SK-N-SH (cell line): ENCODE measurements at regions not wholly inside any gene's neighbourhood (a gene's known extent, or its start where the extent isn't known, plus 50 kb on each side); places are given as distances from the start of the nearest gene placed in this dataset.
A peak's percentile ranks its signal among the peaks of the same experiment; 100 is the strongest.

Experiments used
- CTCF ChIA-PET: fragments of 300-600, 350-600 bp; formaldehyde crosslinking; extraction: SDS; loops from one replicate; lab custom pipeline; 2021; lab: Yijun Ruan, JAX
- POLR2A ChIA-PET: fragments of 350-600 bp; sonication (Branson Sonifier 250); formaldehyde crosslinking; extraction: SDS; loops from one replicate; lab custom pipeline; 2020; ENCODE audit warnings: antibody characterized with exemption, inconsistent platforms; lab: Yijun Ruan, JAX
- DNase-seq: peaks from one replicate; pipeline ENCODE4 v3.0.0; 2012
- H2AFZ ChIP-seq: fragments of 200-600 bp; sonication (generic); 2 replicates; pipeline ENCODE4 v1.8.1; 2016; ENCODE audit warnings: antibody characterized with exemption, mild to moderate bottlenecking, low read depth
- H3F3A ChIP-seq: fragments of 200-600 bp; sonication (generic); replicated peaks from 2 replicates; pipeline ENCODE3; 2016; ENCODE audit warnings: antibody characterized with exemption, mild to moderate bottlenecking; ENCODE audit not compliant: insufficient read depth
- H3K27ac ChIP-seq, 2 experiments: fragments of 200-500 bp in 1 of 2; fragments of 200-600 bp in 1 of 2; sonication (Bioruptor generic) in 1 of 2; sonication (generic), shearing (Covaris generic) in 1 of 2; 2 replicates each; pipeline versions ENCODE4 v1.5.1 to v1.6.1; 2014 to 2016; ENCODE audit warnings: low read depth in 2 of 2, inconsistent platforms in 1 of 2, low read length in 1 of 2, mild to moderate bottlenecking in 1 of 2, mixed read lengths in 1 of 2
- H3K27me3 ChIP-seq: fragments of 200-600 bp; sonication (generic), shearing (Covaris generic); 2 replicates; pipeline ENCODE4 v1.6.1; 2016; ENCODE audit warnings: mixed run types; ENCODE audit not compliant: insufficient read depth
- H3K36me3 ChIP-seq, 2 experiments: fragments of 200-500 bp in 1 of 2; fragments of 200-600 bp in 1 of 2; sonication (Bioruptor generic) in 1 of 2; sonication (generic) in 1 of 2; replicated peaks in 1 of 2; 2 replicates each; pipeline versions ENCODE3 to v1.5.1; 2014 to 2016; ENCODE audit warnings: low read length in 1 of 2, mild to moderate bottlenecking in 1 of 2; ENCODE audit not compliant: insufficient read depth in 2 of 2, control insufficient read depth in 1 of 2
- H3K4me1 ChIP-seq, 2 experiments: fragments of 200-500 bp in 1 of 2; fragments of 200-600 bp in 1 of 2; sonication (Bioruptor generic) in 1 of 2; sonication (generic), shearing (Covaris generic) in 1 of 2; 2 replicates each; pipeline versions ENCODE4 v1.5.1 to v1.6.1; 2014 to 2016; ENCODE audit warnings: low read depth in 1 of 2, low read length in 1 of 2, mixed run types in 1 of 2; ENCODE audit not compliant: insufficient read depth in 2 of 2, control insufficient read depth in 1 of 2
- H3K4me2 ChIP-seq: fragments of 200-600 bp; sonication (generic), shearing (Covaris generic); 2 replicates; pipeline ENCODE4 v1.6.1; 2017; ENCODE audit warnings: mixed run types
- H3K4me3 ChIP-seq, 2 experiments: fragments of 200-500 bp in 1 of 2; fragments of 200-600 bp in 1 of 2; sonication (Bioruptor generic) in 1 of 2; sonication (generic), shearing (Covaris generic) in 1 of 2; 2 replicates each; pipeline versions ENCODE4 v1.5.1 to v1.8.1; 2014 to 2016; ENCODE audit warnings: low read depth in 2 of 2, inconsistent platforms in 1 of 2, low read length in 1 of 2, mild to moderate bottlenecking in 1 of 2, mixed read lengths in 1 of 2, moderate library complexity in 1 of 2
- H3K79me2 ChIP-seq: fragments of 200-600 bp; sonication (generic); 2 replicates; pipeline ENCODE4 v1.8.1; 2017; ENCODE audit warnings: mild to moderate bottlenecking; ENCODE audit not compliant: insufficient read depth
- H3K9ac ChIP-seq: fragments of 200-600 bp; sonication (generic); 2 replicates; pipeline ENCODE4 v1.6.1; 2017; ENCODE audit warnings: mixed run types
- H3K9me2 ChIP-seq: fragments of 200-600 bp; sonication (generic); 2 replicates; pipeline ENCODE4 v1.6.1; 2017; ENCODE audit warnings: mixed run types
- H3K9me3 ChIP-seq: fragments of 200-600 bp; sonication (generic); 2 replicates; pipeline ENCODE4 v1.6.1; 2017; ENCODE audit warnings: mixed run types, mild to moderate bottlenecking, moderate library complexity
- H4K20me1 ChIP-seq: fragments of 200-600 bp; sonication (generic); 2 replicates; pipeline ENCODE4 v1.6.1; 2017; ENCODE audit warnings: mild to moderate bottlenecking, mixed run types; ENCODE audit not compliant: insufficient read depth
- CTCF ChIP-seq: fragments of 200-600 bp; sonication (generic); IDR thresholded peaks from 2 replicates; pipeline ENCODE4 v1.6.1; 2017; ENCODE audit warnings: antibody characterized with exemption, mild to moderate bottlenecking, moderate library complexity
- EP300 ChIP-seq, 2 experiments: IDR thresholded peaks; 2 replicates each; pipeline versions ENCODE4 v1.4.0 to v1.6.1; 2012; ENCODE audit warnings: borderline replicate concordance in 1 of 2, low read depth in 1 of 2, low read length in 1 of 2
- FOSL2 ChIP-seq: IDR thresholded peaks from 2 replicates; pipeline ENCODE4 v1.4.0; 2012; ENCODE audit warnings: low read depth, mild to moderate bottlenecking, moderate library complexity, borderline replicate concordance
- FOXJ3 ChIP-seq: sonication (generic); formaldehyde crosslinking; IDR thresholded peaks from 2 replicates; pipeline ENCODE4 v1.5.1; 2020; ENCODE audit warnings: mild to moderate bottlenecking, missing genetic modification reagents
- NRF1 ChIP-seq: IDR thresholded peaks from 2 replicates; pipeline ENCODE4 v1.6.1; 2012; ENCODE audit warnings: low read depth, mild to moderate bottlenecking, low read length
- PBX3 ChIP-seq: IDR thresholded peaks from 2 replicates; pipeline ENCODE4; 2012
- RCOR1 ChIP-seq: fragments of 150-350 bp; IDR thresholded peaks from 2 replicates; pipeline ENCODE4 v1.6.1; 2017; ENCODE audit warnings: antibody characterized with exemption, low read length
- RXRA ChIP-seq: IDR thresholded peaks from 2 replicates; pipeline ENCODE4 v1.4.0; 2012; ENCODE audit warnings: low read depth, mild to moderate bottlenecking, borderline replicate concordance
- TCF12 ChIP-seq: IDR thresholded peaks from 2 replicates; pipeline ENCODE4 v1.4.0; 2012
- WGBS: methylation state at CpG from one replicate; pipeline ENCODE4 v1.1.6; 2017; ENCODE audit warnings: low lambda C conversion rate; 5-methylcytosine and 5-hydroxymethylcytosine counted together
- TF ChIP-seq, protein P1 (sequence below): fragments of 150-350 bp; IDR thresholded peaks from 2 replicates; pipeline ENCODE4 v1.6.1; 2017; ENCODE audit warnings: antibody characterized with exemption, low read length, low read depth, borderline replicate concordance
- TF ChIP-seq, protein P2 (sequence below): IDR thresholded peaks from 2 replicates; pipeline ENCODE4 v1.6.1; 2012; ENCODE audit warnings: mild to moderate bottlenecking, low read depth, low read length, moderate library complexity
- TF ChIP-seq, protein P3 (sequence below): IDR thresholded peaks from 2 replicates; pipeline ENCODE4 v1.4.0; 2012; ENCODE audit warnings: low read depth

- TF ChIP-seq, protein P1, sequence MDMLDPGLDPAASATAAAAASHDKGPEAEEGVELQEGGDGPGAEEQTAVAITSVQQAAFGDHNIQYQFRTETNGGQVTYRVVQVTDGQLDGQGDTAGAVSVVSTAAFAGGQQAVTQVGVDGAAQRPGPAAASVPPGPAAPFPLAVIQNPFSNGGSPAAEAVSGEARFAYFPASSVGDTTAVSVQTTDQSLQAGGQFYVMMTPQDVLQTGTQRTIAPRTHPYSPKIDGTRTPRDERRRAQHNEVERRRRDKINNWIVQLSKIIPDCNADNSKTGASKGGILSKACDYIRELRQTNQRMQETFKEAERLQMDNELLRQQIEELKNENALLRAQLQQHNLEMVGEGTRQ: no peak
- TF ChIP-seq FOXJ3 (CRISPR knock-in tag) (no peak), EP300 (IDR thresholded peaks at IDR 0.05; ENCODE audit: borderline replicate concordance in 1 of 2, low read depth in 1 of 2, low read length in 1 of 2) (peak in 1 of 2 experiments; percentile 58; a peak in 2 of 4 replicates), RCOR1 (no peak), NRF1 (no peak), CTCF (no peak), RXRA (peak; percentile 61; the same call in 1 of the 2 replicates)
- TF ChIP-seq, protein P2, sequence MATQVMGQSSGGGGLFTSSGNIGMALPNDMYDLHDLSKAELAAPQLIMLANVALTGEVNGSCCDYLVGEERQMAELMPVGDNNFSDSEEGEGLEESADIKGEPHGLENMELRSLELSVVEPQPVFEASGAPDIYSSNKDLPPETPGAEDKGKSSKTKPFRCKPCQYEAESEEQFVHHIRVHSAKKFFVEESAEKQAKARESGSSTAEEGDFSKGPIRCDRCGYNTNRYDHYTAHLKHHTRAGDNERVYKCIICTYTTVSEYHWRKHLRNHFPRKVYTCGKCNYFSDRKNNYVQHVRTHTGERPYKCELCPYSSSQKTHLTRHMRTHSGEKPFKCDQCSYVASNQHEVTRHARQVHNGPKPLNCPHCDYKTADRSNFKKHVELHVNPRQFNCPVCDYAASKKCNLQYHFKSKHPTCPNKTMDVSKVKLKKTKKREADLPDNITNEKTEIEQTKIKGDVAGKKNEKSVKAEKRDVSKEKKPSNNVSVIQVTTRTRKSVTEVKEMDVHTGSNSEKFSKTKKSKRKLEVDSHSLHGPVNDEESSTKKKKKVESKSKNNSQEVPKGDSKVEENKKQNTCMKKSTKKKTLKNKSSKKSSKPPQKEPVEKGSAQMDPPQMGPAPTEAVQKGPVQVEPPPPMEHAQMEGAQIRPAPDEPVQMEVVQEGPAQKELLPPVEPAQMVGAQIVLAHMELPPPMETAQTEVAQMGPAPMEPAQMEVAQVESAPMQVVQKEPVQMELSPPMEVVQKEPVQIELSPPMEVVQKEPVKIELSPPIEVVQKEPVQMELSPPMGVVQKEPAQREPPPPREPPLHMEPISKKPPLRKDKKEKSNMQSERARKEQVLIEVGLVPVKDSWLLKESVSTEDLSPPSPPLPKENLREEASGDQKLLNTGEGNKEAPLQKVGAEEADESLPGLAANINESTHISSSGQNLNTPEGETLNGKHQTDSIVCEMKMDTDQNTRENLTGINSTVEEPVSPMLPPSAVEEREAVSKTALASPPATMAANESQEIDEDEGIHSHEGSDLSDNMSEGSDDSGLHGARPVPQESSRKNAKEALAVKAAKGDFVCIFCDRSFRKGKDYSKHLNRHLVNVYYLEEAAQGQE: no peak
- TF ChIP-seq, protein P3, sequence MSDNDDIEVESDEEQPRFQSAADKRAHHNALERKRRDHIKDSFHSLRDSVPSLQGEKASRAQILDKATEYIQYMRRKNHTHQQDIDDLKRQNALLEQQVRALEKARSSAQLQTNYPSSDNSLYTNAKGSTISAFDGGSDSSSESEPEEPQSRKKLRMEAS: no peak
These were observed 365.7 kb downstream of the DEPDC1B start (continued) for GRCh38 chr5:60334281-60334713.

- H4K20me1 ChIP-seq: no peaks in the 10 kb centered on the region
- H3K4me1 ChIP-seq: peaks cover 7 to 17% of the 10 kb centered on the region in 2 experiments
- ChIA-PET POLR2A (no interaction called here), CTCF (interaction anchor here (0.6 to 2.1 kb wide), 2 partner anchors 523 to 819 kb away, joined by 3 to 8 read pairs; no protein-coding TSS in a partner anchor)
- no peaks in the 10 kb centered on the region for H3K9me2 ChIP-seq
- H3K27ac ChIP-seq: peak overlapping the region in 1 of 2 experiments; percentile 78; a peak in 2 of 4 replicates
- peak overlapping the region; percentile 45; the same call in 1 of the 2 replicates for H3K4me2 ChIP-seq
- DNase-seq: no peak
- no peaks in the 10 kb centered on the region for H3K79me2 ChIP-seq
- H3K4me3 ChIP-seq: no peak overlapping the region
- H3F3A ChIP-seq: peaks cover 22% of the 10 kb centered on the region
- no peaks in the 10 kb centered on the region for H3K36me3 ChIP-seq
- H3K9me3 ChIP-seq: no peaks in the 10 kb centered on the region
- WGBS: 52% methylated on average over 6 of the region's 6 CpGs
- peak; percentile 70; the same call in 1 of the 2 replicates for TF ChIP-seq TCF12
- peak; percentile 60; the same call in 1 of the 2 replicates for TF ChIP-seq PBX3
- no peak for TF ChIP-seq RCOR1
- peak; percentile 39; the same call in 1 of the 2 replicates for TF ChIP-seq FOSL2
- H3K9ac ChIP-seq: peak overlapping the region; percentile 26; the same call in 1 of the 2 replicates
- H3K27me3 ChIP-seq: no peaks in the 10 kb centered on the region
- no peak overlapping the region for H2AFZ ChIP-seq
These were observed 366.9 kb downstream of the DEPDC1B start for GRCh38 chr5:60333005-60333571.
